ENCODE measurements at regions not wholly inside any gene's neighbourhood (a gene's known extent, or its start where the extent isn't known, plus 50 kb on each side); places are given as distances from the start of the nearest gene placed in this dataset.

DNA sequence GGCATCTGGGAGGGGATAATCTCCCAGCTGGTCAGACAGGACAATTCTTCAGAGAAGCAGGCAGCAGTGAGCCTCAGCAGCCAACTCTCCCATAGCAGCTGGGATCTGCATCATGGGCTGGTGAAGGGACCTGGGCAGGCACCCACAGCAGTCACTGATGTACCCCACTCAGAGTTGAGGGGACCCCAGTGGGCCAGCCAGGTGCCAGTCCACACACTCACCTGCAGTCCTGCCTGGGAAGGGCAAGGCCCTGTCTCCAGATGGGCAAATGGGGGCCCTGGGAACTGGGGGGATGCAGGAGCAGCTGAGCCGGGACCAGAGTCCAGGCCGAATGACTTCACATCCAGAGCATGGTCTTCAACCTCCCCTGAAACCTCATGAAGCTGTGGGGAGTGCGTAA lies 170.4 kb downstream of the ZFP36L2 start:
- in situ Hi-C loops (cut with HindIII; ENCODE audit: low pct_ligation_motif_present, low sequenced_read_pairs): no loop called here
- DNase-seq: no peak
- Histone ChIP-seq H3K27ac (no peak overlapping the region), H3K27me3 (replicated peaks) (no peaks in the 10 kb centered on the region), H3K4me3 (ENCODE audit: low read depth, low read length) (no peak overlapping the region), H3K36me3 (replicated peaks) (no peaks in the 10 kb centered on the region)
- TF ChIP-seq CTCF (IDR thresholded peaks at IDR 0.05; ENCODE audit: low read depth, low read length, missing control alignments): no peak

GRCh38 chr2:43055086-43055912 lies 171.1 kb downstream of the ZFP36L2 start:
- Histone ChIP-seq H3K27ac (no peak overlapping the region), H3K27me3 (replicated peaks) (no peaks in the 10 kb centered on the region), H3K36me3 (replicated peaks) (no peaks in the 10 kb centered on the region), H3K4me3 (ENCODE audit: low read depth, low read length) (no peak overlapping the region)
- no peak for TF ChIP-seq CTCF (IDR thresholded peaks at IDR 0.05; ENCODE audit: low read depth, low read length, missing control alignments)
- in situ Hi-C loops (cut with HindIII; ENCODE audit: low pct_ligation_motif_present, low sequenced_read_pairs): no loop called here
- no peak for DNase-seq

GRCh38 chr2:43054367-43054766 lies 172.0 kb downstream of the ZFP36L2 start:
- H3K27me3 ChIP-seq (replicated peaks): no peaks in the 10 kb centered on the region
- no peak for TF ChIP-seq CTCF (IDR thresholded peaks at IDR 0.05; ENCODE audit: low read depth, low read length, missing control alignments)
- DNase-seq: no peak
- no peak overlapping the region for H3K4me3 ChIP-seq (ENCODE audit: low read depth, low read length)
- in situ Hi-C loops (cut with HindIII; ENCODE audit: low pct_ligation_motif_present, low sequenced_read_pairs): no loop called here
- H3K36me3 ChIP-seq (replicated peaks): no peaks in the 10 kb centered on the region
- no peak overlapping the region for H3K27ac ChIP-seq

DNA sequence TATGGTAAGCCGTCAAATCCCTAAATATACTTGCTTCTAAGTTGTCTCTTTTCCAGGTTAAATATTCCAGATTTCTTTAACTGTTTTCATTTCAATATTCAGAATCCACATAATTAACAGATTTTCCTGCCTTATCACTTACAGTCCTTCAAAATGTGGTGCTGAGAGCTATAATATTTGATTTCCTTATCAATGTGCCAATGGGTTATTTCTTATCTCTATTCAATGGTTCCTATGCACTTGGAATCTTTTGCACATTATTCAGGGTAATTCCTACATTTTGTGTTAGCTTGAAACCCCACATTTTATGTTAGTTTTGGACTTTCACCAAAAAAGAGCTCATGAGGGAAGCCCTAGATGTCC lies 173.5 kb downstream of the ZFP36L2 start:
- TF ChIP-seq CTCF (IDR thresholded peaks at IDR 0.05; ENCODE audit: low read depth, low read length, missing control alignments): no peak
- no peaks in the 10 kb centered on the region for H3K36me3 ChIP-seq (replicated peaks)
- H3K27me3 ChIP-seq (replicated peaks): no peaks in the 10 kb centered on the region
- DNase-seq: no peak
- no peak overlapping the region for H3K27ac ChIP-seq
- in situ Hi-C loops (cut with HindIII; ENCODE audit: low pct_ligation_motif_present, low sequenced_read_pairs): no loop called here
- H3K4me3 ChIP-seq (ENCODE audit: low read depth, low read length): no peak overlapping the region

DNA sequence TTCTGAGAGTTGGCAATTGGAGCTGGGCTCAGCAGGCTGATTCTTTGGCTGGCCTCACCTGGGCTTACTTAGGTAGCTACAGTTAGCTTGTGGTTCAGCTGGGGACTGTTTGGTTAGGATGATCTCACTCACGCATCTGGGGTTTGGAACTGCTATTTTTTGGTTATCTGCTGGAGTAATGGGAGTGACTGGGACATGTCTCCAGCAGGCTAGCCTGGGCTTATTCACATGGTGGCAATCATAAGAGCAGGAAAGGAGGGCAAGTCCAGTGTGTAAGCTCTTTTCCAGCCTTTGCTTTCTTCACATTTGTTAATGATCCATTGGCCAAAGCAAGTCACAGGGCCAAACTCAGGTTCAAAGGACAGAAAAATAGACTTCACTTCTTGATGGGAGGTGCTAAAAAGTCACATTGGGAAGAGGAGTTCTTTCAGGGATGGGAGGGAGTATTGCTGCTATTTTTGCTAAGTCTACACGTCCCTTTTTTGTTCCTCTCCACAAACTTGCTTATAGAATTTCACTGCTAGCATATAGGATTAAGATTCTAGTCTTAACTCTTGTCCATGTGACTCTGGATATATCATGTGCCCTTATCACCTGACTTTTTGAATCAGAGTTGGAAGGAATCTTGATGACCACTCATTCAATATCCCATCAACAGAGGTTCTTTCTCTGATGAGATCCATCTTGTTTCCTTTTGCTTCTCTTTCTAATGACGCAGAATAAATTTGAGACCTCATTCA lies 174.0 kb downstream of the ZFP36L2 start:
- no peak for TF ChIP-seq CTCF (IDR thresholded peaks at IDR 0.05; ENCODE audit: low read depth, low read length, missing control alignments)
- H3K36me3 ChIP-seq (replicated peaks): no peaks in the 10 kb centered on the region
- no peak for DNase-seq
- no peak overlapping the region for H3K27ac ChIP-seq
- in situ Hi-C loops (cut with HindIII; ENCODE audit: low pct_ligation_motif_present, low sequenced_read_pairs): no loop called here
- H3K27me3 ChIP-seq (replicated peaks): no peaks in the 10 kb centered on the region
- no peak overlapping the region for H3K4me3 ChIP-seq (ENCODE audit: low read depth, low read length)
